Kidney epithelial cell (primary cell): ENCODE measurements at regions not wholly inside any gene's neighbourhood (a gene's known extent, or its start where the extent isn't known, plus 50 kb on each side); places are given as distances from the start of the nearest gene placed in this dataset.

Experiments used
- DNase-seq: peaks from one replicate; pipeline ENCODE4 v3.0.0-alpha.2; 2010; ENCODE audit warnings: low read depth
- H3K27me3 ChIP-seq: 2 replicates; pipeline ENCODE4 v1.6.0; 2011; ENCODE audit warnings: low read length; ENCODE audit not compliant: control insufficient read depth, insufficient read depth
- H3K36me3 ChIP-seq: 2 replicates; pipeline ENCODE4 v1.5.1; 2011; ENCODE audit warnings: low read length; ENCODE audit not compliant: control insufficient read depth, insufficient read depth
- H3K4me3 ChIP-seq: 2 replicates; pipeline ENCODE4 v1.5.1; 2011; ENCODE audit warnings: low read depth, mild to moderate bottlenecking, control low read depth, low read length
- CTCF ChIP-seq: IDR thresholded peaks from 2 replicates; pipeline ENCODE4 v1.5.1; 2011; ENCODE audit warnings: mild to moderate bottlenecking, moderate library complexity, low read length, control low read depth, inconsistent platforms; ENCODE audit not compliant: insufficient read depth, poor library complexity, severe bottlenecking

GRCh38 chr6:20306491-20306890 lies 94.2 kb upstream of the MBOAT1 start:
- Histone ChIP-seq H3K36me3 (no peaks in the 10 kb centered on the region), H3K4me3 (no peak overlapping the region), H3K27me3 (no peaks in the 10 kb centered on the region)
- no peak for DNase-seq
- no peak for TF ChIP-seq CTCF

- H3K27me3 ChIP-seq: no peaks in the 10 kb centered on the region
- no peak overlapping the region for H3K4me3 ChIP-seq
- H3K36me3 ChIP-seq: no peaks in the 10 kb centered on the region
- no peak for TF ChIP-seq CTCF
- no peak for DNase-seq
These were observed 92.5 kb upstream of the E2F3 start for GRCh38 chr6:20309186-20309585.

GRCh38 chr6:20310185-20310584 lies 91.5 kb upstream of the E2F3 start:
- no peak for DNase-seq
- H3K27me3 ChIP-seq: peaks cover 6% of the 10 kb centered on the region
- H3K4me3 ChIP-seq: no peak overlapping the region
- no peaks in the 10 kb centered on the region for H3K36me3 ChIP-seq
- TF ChIP-seq CTCF: no peak

- TF ChIP-seq CTCF: no peak
- peaks cover 6% of the 10 kb centered on the region for H3K27me3 ChIP-seq
- no peak overlapping the region for H3K4me3 ChIP-seq
- no peaks in the 10 kb centered on the region for H3K36me3 ChIP-seq
- DNase-seq: no peak
These were observed 89.1 kb upstream of the E2F3 start for GRCh38 chr6:20312606-20313005.

GRCh38 chr6:20313051-20313450 lies 88.6 kb upstream of the E2F3 start:
- H3K27me3 ChIP-seq: peaks cover 6% of the 10 kb centered on the region
- no peak for DNase-seq
- no peak overlapping the region for H3K4me3 ChIP-seq
- H3K36me3 ChIP-seq: no peaks in the 10 kb centered on the region
- TF ChIP-seq CTCF: no peak

- Histone ChIP-seq H3K27me3 (peaks cover 6% of the 10 kb centered on the region), H3K4me3 (no peak overlapping the region), H3K36me3 (no peaks in the 10 kb centered on the region)
- no peak for DNase-seq
- no peak for TF ChIP-seq CTCF
These were observed 87.6 kb upstream of the E2F3 start for GRCh38 chr6:20313960-20314530.
